ENCODE measurements at regions not wholly inside any gene's neighbourhood (a gene's known extent, or its start where the extent isn't known, plus 50 kb on each side); places are given as distances from the start of the nearest gene placed in this dataset.
"Not testable (repeated sequence)": the region's sequence is repeated elsewhere in the genome, so short reads cannot be mapped to it uniquely, and the experiment has no call there.

DNA sequence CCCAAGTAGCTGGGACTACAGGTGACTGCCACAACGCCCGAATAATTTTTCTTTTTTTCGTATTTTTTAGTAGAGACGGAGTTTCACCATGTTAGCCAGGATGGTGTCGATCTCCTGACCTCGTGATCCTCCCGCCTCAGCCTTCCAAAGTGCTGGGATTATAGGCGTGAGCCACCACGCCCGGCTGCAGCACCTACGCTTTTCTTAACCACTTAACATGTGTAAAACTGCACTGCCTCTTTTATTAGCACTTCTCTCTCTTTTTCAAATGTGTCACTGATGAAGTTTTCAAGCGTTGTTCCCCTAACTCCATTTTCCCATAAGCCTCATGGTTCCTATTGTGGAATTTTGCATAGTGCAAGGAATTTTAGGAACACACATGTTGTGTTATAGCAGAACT, 55.6 kb downstream of the RHOB start:
- TF ChIP-seq EP300 (IDR thresholded peaks at IDR 0.05; ENCODE audit: low read depth) = not testable (repeated sequence)
- TF ChIP-seq, protein P1, sequence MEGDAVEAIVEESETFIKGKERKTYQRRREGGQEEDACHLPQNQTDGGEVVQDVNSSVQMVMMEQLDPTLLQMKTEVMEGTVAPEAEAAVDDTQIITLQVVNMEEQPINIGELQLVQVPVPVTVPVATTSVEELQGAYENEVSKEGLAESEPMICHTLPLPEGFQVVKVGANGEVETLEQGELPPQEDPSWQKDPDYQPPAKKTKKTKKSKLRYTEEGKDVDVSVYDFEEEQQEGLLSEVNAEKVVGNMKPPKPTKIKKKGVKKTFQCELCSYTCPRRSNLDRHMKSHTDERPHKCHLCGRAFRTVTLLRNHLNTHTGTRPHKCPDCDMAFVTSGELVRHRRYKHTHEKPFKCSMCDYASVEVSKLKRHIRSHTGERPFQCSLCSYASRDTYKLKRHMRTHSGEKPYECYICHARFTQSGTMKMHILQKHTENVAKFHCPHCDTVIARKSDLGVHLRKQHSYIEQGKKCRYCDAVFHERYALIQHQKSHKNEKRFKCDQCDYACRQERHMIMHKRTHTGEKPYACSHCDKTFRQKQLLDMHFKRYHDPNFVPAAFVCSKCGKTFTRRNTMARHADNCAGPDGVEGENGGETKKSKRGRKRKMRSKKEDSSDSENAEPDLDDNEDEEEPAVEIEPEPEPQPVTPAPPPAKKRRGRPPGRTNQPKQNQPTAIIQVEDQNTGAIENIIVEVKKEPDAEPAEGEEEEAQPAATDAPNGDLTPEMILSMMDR (IDR thresholded peaks at IDR 0.05) = not testable (repeated sequence)
